ENCODE measurements at regions not wholly inside any gene's neighbourhood (a gene's known extent, or its start where the extent isn't known, plus 50 kb on each side); places are given as distances from the start of the nearest gene placed in this dataset.

DNA sequence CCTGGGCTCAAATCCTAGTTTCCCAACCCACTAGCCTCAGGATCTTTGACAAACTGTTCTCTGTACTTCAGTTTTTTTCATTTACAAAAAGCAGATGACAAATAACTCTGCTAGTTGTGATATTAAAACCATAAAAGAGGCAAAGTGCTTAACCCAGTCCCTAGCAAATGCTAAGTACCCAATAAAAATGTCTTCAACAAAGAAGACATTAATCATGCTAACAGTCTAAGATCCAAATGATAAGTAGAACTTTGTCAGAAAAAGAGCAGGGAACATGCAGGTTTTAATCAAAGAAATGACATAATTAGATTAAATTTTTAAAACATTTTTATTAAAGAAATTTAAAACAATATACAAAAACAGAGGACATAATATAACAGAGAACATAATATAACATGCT lies 203.0 kb upstream of the ADRA1B start:
- no peak for DNase-seq

DNA sequence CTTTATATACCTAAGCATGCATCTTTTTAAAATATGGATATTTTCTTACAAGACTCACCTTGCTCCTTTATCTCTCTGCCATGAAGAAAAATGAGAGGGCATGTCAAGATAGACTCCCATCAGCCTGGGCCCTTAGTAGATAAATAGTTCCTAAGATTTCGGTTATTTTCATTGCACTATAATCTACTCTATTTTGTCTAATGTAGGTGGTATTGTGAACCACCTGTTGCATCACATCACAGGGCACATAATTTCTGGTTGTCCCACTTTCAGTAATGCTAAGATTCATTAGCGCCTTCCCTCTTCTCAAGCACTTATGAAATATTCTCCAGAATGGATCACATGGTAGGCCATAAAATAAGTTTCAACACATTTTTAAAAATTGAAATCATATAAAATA lies 202.5 kb upstream of the ADRA1B start:
- no peak for DNase-seq

DNA sequence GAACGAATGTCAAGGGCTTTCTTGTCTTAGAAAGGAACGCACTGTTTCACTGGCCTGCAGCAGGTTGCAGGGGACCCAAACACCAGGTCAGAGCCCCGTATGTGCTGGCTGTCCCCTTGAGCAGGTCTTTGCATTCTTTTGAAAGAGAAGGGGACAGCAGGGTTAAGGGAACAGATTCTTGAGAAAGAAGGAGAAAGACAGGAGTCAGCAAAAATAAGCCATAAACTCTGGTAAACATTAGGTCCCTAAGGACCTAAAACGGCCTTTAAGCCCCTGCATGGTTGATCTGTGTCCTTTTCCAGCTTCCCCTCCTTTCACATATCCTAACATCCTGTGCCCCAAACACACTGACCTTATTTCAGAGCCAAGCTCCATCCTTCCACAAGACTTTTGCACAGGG lies 190.8 kb upstream of the ADRA1B start:
- DNase-seq = no peak

DNA sequence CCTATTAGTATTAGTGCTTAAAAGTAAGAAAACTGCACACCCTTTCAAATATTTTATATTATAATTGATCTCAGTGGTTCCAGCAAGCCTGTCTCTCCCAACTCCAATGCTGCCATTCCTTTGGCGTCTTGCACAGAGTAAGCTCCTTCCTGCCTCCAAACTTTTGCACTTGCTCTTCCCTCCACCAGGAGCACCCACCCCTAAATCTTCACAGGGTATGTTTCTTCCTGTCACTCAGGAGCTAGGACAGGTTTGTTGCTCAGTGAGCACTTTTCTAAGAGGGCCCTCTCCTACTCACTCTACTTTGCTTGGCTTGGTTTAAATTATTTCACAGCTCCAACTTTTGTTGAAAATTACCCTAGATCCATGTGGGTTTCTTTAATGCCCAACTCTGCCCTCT lies 189.1 kb upstream of the ADRA1B start:
- no peak for DNase-seq

DNA sequence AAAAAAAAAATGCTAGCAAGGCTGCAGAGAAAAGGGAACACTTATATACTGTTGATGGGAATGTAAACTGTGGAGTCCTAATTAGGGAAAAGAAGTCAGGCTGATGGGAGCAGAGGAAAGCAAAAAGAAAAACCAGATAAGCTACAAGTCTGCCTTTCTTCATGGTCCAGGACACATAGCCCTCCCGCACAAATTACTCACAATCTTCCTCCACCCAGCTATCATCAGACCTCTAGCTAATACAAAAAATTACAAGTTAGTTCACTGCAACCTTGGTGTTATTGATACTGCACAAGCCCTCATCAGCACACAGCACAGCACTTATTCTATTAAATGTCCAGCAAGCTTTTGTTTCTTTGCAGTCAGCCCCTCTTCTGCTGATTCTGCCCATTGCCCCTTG lies 186.0 kb upstream of the ADRA1B start:
- DNase-seq = no peak

DNA sequence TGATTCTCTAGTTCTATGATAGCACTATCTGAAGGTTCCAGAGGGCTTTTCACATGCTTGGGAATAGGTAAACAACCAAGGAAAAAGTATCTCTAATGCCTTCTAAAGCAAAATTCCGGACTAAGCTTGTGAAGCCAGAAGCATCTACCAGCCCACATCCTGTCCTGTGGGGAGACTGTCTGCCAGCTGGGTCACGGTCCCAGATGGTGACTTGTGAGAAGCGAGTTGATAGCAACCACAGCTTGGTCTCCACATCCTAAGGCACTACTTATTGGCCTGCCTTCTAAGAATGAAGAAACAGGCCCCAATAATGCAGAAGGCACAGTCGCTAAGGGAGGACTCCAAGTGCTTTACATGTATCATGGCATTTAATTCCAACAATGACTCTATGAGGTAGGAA lies 184.1 kb upstream of the ADRA1B start:
- no peak for DNase-seq

DNA sequence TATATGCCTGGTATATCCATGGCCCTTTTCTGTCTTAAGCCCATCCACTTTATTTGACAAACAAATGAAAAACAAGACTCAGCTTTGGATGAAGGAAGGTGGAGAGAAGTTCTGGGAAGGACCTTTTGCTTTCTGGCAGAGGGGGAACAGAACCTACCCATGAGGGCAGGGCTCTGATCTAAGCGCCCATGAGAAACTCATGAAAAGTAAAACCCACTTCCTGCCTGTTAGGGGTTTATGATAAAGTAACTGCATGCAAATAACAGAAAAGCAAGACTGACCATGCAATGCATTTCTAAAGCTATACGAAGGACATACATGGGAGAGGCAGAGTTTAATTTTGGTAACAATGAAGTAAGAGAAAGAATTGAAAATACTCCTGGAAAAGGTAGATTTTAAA lies 181.9 kb upstream of the ADRA1B start:
- DNase-seq = no peak

DNA sequence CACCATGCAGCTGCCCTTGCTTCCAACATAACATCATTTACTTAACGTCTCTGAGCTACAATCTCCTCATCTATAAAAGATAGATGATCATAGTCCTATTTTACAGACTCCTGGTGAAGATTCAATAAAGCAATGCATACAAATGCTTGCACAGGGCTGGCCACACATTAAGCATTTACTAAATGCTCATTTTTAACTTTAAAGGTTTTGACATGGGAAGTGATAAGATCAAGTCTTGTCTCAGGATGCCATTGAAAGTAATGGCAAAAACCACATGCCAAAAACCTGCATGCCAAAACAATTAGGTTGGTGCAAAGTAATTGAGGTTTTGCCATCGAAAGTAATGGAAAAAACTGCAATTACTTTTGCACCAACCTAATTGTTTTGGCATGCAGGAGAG lies 181.2 kb upstream of the ADRA1B start:
- no peak for DNase-seq

DNA sequence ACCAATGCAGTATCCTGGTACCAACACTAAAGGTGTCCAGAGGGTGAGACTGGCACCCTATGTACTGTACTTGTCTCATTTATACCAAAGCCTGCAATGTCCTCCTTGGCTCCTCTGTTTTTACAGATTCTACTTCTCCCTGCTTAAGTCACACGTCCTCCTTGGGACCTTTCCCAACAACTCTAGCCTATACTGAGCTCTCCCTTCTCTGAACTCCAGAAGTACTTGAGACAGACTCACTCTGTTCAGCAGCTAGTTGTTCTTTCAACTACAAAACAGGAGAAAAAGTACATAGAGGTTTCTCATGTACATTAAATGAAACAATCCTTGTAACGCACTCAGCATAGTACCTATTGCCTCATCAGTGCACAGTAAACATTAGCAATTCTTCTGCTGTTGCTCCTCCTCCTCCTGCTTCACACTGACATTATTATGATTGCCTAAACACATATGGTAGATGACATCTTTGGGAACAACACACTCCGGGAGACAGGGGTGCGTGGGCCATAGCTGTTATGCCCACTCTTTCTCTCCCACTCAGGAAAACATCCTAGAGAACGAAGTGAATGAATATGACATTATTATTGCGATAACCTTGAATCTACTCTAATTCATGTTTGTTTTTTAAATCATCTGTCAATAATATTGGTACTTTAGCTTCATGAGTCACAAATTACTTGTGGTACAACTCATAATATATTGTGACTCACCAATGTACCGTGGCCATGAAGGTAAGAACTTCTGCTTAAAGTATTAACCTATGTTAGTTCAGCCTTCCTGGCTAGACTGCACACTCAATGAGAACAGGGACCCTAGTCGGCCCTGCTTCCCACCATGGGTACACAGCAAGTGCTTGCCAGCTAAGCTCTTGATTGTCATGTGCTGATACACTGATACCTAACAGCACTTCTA lies 180.3 kb upstream of the ADRA1B start:
- peak; percentile 8 for DNase-seq

DNA sequence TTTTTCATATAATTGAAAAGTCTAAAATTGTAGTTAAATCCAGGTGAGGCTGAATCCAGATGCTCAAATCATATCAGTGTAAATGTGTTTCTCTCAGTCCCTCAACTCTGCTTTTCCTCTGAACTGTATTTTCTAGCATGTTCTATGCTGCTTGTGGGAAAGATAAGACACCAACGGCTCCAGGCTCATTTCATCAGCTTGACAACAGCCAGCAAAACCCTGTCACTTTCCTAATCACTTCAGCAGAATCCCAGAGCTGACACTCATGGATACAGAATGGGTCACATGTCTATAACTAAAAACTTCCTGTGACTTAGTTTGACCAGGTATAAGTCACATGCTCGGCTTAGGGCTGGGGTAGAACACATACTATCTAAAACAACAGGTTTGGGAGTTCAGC lies 179.4 kb upstream of the ADRA1B start:
- DNase-seq = peak; percentile 68

DNA sequence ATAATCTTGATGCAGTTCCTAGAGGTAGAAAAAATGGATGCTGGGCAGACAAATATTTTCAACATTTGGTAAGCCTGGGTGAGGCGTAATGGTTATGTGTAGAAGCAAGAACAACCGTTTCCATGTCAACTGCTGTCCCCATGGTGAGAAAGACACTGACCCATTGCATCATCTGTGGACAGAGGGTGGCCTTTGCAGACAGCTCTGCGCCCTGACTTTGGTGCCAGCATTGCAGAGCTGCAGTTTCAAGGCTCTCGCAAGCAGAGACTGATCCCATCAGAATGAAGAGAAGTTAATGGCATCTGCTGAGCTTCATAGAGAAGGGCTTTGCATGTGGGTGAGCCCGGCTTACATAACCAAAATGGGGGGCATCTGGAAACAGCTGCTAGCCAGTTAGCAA lies 179.0 kb upstream of the ADRA1B start:
- DNase-seq = peak; percentile 68

DNA sequence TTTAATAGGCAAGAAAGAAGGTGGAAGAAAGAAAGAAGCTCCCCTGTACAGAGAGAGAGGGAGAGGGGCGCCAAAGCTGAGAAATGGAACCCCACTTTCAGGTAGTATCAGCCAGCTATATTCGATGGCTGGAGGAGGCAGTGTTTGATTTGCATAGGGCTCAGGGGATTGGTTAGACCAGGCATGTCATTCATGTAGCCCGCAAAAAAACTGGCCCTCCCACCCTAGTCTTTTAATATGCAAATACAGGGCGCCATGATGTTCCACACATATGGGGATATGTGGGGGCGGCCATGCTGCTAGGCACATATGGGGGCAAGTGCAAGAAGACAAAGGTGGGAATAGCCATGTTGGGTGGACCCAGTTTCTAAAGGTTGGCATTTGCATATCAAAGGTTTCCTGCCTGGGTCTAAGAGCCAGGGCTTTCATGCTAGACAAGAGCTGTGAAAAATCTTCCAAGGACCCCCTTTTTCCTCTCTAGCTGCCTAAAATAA lies 174.4 kb upstream of the ADRA1B start:
- DNase-seq = no peak

DNA sequence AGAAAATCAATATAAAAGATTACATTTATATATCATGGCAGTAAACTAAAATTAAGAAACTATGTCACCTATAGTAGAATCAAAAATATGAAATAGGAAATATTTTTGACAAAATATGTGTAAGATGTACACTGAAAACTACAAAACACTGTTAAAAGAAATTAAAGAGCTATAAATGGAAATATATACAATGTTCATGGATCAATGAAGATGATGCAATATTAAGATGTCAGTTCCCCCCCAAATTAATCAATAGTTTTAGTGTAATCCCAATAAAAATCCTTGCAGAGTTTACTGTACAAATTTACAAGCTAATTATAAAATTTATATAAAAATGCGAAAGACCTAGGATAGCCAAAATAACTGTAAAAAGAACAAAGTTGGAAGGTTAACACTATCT lies 173.0 kb upstream of the ADRA1B start:
- DNase-seq = no peak

DNA sequence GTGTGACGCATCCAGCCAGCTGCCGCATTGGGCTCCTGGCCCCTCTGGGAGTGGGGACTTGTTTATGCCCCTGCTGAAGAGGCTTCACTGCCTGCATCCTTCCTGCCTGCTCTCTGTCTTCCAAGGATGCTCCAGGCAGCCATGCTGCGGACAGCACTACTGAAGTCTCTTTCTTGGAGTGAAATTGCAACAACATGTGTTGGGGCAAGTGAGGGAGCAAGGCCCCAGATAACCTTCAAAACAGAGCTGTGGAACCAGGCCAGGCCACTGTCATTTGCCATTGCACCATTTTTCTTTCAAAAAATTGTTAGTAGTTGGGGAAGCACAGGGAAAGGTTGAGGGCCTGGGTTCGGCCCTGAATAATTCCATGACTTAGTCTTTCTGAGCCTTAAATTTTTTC lies 169.6 kb upstream of the ADRA1B start:
- no peak for DNase-seq

DNA sequence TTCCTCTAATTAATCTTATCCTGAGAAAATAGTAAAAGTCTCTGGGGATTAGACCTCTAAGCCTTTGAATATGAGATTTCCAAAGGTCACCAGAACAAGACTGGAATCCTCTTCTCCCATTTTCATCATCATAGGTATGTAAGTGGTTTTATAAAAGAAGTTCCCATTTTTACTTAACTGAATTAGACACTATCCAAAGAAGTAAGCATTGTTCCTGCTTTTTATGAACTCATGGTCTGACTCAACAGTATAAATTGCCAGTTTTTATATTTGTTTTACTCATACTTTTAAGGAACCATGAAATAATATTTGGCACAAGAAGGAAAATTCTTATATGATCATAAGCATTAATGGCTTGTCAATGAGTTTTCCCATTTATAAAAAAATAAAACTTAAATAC lies 167.1 kb upstream of the ADRA1B start:
- no peak for DNase-seq

DNA sequence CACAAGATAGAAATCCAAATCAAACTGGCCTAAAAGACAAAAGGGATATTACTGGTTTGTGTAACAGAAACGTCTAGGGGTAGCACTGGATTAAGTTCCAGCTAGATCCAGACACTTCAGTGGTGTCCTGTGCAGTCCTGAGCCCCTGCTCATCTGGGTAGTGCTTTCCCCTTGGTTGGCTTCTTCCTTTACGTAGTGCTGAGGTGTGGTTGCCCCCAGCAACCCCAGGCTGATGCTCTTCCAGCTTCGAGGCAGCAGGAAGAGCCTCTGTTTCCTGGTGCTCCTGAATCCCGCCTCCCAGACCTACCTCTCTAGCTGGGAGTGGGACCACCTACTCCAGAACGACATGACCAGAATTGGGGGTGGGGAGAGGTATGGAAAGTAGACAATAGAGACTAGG lies 166.1 kb upstream of the ADRA1B start:
- no peak for DNase-seq

DNA sequence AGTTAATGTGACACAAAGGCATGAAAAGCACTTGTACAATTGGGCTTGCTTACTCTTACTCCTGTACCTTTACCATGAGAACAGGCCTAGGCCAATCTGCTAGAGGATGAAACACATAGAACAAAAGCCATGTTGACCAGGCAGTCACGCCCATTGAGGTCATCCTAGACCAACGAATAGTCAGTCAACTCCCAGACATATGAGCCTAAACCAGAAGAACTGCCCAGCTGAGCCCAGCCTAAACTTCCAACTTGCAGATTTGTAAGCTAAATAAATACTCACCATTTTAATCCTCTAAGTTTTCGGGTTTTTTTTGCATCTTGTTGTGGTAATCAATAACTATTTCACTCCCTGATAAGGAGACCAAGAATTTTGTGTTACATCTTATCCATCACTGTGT lies 164.8 kb upstream of the ADRA1B start:
- DNase-seq = no peak

DNA sequence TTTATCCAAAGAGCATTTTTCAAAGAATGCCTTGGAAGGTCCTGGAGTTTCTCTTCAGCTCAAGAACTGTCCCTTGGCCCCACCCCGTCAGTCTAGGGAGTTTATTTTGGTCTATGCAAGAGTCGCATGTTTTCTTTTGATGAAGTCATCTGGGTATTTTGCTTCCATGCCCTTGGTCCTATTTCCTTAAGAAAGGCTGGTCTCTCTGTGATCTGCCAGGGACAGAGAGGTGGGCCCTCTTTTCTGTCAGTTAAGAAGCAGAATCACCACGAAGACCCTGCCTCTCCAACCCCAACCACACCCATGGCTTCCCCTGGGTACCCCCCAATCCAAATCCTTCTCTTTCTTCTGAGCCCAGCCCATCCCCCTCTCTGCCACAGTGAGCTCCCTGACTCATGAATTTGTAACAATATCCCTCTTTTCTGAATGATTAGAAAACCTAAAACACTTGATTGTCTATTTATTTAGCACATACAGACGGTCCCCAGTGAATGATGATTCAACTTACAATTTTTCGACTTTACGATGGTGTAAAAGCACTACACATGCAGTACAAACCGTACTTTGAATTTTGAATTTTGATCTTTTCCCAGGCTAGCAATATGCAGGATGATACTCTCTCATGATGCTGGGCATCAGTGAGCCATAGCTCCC lies 163.5 kb upstream of the ADRA1B start:
- no peak for DNase-seq

DNA sequence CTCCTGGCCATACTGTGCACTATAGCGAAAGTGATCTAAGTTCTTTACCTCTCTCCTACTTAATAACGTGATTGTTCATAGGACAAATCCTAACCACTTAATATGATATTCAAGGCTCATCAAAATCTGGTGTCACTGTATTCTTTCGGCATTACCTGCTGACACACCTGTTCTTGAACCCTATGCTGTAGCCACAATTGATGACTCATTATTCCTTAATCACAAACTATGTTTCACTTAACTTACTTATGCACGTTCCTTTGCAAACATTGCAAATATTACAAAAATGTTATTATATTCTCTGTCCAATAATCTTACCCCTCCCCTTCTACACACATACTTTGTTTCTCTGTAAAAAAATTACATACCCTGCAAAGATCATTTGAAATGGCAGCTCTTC lies 158.1 kb upstream of the ADRA1B start:
- DNase-seq = no peak

DNA sequence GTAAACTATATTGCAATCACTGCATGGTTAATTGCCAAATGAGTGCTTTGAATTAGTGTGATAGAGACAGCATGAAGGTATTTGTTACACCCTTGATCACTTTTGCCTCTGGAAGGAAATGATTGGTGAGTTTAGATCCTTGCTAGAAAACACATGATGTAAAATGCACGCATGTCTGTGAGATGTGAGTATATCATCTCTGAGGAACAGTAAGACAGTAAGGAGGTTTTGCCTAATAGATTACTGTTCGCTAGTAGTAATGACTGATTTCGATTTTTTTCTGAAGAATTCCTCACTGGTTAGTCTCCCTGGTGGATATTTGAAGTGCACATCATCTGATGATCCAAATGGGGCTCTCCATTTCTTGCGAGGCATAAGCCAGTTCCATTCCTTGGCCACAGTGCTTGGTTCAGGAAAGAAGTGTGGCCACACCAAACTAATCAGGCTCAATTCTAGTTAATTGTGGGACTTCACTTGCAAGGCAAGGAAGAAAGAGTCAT lies 156.4 kb upstream of the ADRA1B start:
- no peak for DNase-seq

DNA sequence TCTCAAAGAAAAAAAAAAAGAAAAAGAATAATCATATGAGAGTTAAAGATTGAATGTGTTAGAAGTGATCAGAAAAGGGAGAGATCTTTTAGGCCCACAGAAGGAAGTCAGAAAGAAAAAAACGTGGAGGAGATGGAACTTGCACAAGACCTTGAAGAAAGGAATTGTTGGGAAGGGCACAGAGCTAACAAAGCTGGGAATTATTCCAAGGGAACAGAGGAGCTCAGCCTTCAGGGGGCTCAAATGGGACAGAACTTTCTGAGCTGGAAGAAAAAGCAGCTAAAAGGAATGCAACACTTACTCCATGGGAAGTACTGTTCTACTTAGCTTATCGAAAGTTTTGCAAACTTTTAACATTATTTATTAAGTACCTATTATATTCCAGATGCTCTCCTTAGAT lies 153.4 kb upstream of the ADRA1B start:
- no peak for DNase-seq

DNA sequence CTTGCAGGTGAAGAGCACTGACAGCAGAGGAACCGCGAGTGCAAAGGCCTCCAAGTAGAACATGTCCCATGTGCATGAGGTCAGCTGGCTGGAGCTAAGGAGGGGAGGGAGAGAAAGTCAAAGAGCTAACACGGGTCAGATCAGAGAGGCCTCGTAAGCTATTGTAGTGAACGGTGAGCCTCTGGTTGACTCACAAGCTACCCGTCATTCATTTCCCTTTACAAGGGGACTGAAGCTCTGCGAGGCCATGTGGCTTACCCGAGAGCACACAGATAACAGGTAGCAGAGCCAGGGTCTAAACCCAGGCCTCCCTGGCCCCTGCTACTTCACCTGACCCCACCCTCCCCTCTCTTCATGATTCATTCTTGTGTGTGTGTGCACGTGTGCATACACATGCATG lies 152.7 kb upstream of the ADRA1B start:
- no peak for DNase-seq

DNA sequence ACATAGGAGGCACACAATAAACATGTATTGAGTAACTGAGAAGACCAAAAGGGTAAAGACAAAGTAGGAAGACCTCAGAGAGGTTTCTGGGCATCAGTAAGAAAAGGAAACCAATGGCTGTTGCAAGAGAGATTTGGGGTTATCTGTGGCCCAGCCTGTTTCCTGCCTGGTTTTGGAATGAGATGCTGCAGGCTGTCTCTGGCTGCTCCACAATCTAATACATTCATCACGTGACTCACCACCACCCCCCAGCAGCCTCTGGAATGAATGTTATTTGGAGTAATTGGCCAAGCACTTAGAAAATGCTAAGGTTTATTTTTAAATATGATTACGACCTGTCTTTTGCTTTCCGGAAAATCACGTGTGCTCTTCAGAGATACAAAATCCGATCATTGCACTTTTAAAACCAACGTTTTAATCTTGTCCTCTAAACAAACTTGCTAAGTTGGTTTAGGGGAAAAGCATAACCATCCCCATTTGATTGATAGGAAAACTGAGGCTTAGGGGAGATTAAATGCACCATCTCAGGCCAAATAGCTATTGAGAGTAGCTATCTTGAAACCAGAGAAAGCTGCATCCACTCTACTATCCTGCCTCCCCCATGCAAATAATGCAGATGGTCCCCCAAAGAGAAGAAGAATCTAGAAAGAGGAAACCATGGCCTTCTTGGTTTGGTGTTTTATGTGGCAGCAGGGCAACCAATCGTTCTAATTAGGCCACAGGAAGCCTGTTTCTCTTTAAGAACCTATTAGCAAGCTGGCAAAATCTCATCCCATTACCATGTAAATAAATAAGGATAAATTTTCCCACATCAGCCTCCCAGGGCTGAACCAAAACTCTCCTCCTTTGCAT lies 151.8 kb upstream of the ADRA1B start:
- DNase-seq = no peak

DNA sequence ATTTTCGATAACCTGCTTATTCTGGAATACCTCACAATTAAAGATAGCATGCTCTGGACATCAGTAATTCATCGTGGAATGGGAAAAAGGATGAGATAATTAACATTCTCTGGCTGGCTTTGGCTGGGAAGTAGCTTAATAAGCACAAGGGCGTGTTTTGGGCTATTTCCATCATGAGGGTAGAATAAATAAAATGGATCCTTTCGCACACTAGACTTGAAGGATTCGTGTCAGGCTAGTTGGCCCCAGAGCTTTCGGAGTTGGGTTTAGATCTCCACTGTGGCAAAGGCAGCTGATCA lies 151.2 kb upstream of the ADRA1B start:
- DNase-seq = no peak
